Embryonic facial prominence (tissue), 1 donor: ENCODE measurements at regions not wholly inside any gene's neighbourhood (a gene's known extent, or its start where the extent isn't known, plus 50 kb on each side); places are given as distances from the start of the nearest gene placed in this dataset.
"Not testable (repeated sequence)": the region's sequence is repeated elsewhere in the genome, so short reads cannot be mapped to it uniquely, and the experiment has no call there.

Source experiments
- DNase-seq: peaks from one replicate; pipeline ENCODE4 v3.0.0-alpha.2; 2016; ENCODE audit errors: extremely low spot score

DNA sequence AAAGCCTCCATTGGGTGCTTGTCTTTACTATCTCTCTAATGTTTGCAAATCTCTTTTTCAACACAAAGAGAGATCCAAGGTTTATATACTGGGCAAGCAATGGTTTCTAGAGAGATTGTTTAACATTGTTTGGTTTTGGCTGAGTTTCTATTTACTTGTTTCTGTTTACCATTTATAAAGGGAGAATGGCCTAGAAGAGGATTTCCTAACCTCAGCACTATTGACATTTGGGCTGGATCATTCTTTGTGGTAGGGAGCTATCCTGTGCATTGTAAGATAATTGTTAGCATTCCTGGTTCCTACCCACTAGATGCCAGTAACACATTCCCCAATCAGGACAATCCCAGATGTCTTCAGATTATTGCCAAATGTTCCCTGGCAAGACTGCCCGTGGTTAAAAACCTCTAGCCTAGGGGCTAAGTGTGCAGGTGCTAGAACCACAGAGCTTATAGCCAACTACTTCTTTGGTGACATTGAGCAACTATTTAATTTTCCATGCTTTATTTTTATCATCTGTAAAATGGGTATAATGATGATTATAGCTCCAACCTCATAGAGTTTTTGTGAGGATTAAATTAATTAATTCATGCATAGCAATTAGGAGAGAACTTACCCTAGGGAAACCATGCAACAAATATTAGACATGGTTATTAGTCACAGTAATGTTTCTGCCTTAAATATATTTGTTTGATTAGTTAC is 413.9 kb upstream of the MAF start:
- DNase-seq, result no peak

DNA sequence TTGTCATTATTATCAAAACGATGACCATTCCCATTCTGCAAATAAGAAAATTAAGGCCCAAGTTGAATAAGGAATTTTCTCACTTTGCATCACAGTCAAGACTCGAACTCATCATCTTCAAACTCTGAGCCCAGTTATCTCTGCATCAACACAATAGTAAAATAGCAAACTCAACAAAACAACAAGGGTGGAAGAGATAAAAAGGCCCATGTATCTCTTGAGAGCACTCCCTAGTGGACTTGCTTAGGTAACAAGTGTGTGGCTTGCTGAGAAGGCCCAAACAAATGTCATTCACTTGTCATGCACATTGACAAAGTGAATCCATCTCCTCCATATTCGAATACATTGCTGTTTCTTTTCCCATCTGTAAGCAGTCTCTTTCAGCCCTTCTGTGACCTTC is 412.0 kb upstream of the MAF start:
- DNase-seq, result no peak

DNA sequence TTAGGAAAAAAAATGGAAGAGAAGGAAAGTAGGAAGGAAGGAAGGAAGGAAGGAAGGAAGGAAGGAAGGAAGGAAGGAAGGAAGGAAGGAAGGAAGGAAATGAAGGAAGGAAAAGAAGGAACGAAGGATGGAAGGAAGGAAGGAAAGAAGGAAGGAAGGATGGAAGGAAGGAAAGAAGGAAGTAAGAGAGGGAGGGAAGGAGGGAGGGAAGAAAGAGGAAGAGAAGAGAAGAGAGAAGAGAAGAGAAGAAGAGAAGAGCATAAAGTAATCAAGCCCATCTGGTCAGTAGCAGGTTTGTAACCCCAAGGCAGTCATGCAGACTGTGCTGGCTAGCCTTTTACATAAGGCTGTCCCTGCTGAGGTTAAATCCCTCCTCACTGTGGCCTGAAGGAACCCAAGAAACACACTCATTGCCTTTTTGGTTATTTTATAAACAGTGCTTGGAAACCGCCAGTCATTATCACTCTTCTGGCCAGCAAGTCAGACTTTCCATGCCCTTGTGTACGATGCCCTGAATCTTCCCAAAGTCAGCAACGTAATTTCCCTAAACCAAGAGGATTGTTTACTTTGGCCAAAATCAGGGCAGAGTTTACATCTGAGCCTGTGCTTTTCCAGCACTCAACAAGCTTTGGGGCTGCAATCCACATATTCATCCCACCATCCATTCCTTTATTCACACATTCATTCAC is 409.6 kb upstream of the MAF start:
- DNase-seq, result no peak

DNA sequence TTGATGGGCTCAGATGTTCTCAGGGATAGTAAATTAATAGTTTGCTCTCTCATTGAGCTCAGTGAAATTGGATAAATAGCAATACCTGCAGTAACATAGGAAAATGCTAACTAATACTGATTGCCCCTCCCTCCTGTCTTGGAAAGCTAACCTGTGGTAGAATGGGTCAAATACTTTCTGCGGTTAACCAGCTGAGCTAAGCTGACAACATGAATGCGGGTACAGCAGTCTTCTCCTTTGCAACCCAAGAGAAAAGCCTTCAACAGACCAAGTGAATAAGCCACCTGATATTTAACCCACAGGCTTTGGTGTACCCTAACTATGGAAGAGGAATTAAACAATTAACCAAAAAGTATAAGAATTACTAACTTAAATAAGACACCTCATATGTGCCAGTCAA is 408.3 kb upstream of the MAF start:
- DNase-seq, result no peak

DNA sequence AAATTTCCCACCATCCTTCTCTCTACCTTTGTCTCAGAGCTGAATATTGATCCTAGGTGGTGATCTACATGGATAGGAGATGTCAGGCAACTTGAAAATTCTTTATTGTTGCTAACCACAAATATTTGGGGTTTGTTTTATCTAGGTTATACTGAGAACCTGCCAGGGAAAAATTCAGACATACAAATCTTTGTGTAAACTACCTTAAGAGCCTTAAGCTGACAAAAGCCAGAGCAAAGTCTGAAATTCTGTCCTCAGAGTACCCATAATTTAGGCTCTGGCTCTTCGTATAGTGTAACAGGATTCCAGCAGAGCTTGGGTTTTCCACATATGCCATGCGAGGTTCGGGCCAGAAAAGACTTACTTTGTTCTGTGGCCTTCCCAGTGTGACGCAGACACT is 406.7 kb upstream of the MAF start:
- no peak for DNase-seq

DNA sequence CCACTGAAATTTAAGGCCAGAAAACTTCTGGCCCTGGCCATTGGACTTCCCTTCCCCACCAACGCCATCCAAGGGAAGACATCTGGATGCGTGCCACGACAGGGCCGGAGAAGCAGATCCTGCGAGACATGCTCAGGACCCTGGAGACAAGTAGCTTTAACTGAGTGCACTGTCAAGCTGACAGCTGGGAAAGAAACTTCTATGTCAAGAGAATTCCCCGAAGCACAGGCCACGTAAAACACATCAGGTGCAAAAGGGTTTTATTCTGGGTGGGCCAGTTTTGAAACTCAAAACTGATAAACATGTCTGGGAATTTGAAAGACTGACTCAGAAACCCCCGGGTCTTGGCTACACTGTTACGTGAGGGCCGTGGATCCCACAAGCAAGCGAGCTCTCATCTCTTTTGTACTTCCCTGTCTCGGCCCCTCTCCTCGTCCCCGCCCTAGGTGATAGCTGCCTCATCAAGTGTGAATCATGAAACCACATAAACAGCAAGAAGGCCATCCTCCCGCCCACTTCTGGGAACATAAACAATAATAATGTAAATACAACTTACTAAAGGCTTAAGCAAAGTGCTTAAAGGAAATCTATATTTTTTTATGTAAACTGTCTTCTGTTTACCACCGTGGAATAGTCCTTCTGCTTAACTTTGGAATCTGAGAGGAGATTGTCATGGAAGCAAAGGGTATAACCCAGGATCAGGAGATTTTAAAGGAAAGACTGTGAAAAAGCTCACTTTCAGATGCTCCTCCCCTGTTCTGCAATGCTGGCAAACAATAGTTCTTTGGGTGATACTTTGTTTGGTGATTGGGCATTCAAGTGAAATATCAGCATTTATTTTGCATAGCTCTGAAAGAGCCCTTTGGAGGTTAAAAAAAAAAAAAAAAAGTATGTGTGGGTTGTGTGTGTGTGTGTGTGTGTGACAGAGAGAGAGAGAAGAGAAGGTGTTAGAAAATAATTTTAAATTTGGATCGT is 406.0 kb upstream of the MAF start:
- DNase-seq, result peak; percentile 45

DNA sequence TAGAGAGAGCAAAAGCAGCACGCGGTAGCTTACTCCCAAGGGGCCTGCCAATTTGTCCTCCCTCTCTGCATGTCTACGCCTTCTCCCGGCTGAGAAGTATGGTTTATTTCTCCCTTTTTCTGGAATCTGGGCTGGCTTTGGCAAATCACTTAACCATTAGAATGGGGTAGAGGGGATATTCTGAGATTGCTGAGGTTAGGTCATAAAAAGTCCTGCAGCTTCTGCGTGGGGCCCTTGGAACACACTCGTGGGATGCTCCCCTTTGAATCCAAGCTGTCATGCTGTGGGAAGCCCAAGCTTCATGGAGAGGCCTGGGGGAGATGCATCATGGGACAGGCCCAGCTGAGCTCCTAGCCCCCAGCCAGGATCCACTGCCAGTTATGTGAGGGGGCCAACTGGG is 403.6 kb upstream of the MAF start:
- no peak for DNase-seq

DNA sequence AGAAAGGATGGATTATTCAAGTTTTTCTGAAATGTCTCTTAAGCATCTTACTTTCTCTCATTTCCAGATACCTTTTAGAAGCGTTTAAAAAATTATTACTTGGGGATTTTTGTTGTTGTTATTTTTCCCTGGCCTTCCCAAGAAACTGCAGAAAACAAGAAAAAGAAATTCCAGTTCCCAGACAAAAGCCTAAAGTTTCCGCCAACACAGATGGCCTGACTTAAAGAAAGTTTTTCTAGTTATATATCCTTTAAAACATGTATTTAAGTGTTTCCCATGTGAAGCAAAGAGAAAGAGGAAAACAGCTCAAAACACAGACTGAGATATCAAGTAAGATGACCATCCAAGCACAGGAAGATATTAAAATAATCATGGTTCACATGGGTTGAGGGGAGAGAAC is 401.7 kb upstream of the MAF start:
- no peak for DNase-seq

DNA sequence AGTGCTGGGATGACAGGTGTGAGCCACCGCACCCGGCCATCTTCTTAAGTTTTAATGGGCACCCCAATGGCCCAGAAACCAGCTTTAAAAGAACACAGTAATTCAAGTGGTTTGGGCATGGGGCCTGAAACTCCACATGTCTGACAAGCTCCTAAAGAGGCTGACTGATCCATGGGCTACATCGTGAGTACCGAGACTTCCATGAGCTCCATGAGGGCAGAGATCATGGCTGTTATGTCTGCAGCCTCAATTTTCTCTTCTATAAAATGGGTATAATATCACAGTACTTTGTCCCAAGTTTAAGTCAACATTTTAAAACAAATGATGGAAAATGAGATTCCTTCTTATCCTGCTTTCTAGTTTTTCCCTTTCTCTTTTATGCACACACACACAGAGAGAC is 397.6 kb upstream of the MAF start:
- no peak for DNase-seq

DNA sequence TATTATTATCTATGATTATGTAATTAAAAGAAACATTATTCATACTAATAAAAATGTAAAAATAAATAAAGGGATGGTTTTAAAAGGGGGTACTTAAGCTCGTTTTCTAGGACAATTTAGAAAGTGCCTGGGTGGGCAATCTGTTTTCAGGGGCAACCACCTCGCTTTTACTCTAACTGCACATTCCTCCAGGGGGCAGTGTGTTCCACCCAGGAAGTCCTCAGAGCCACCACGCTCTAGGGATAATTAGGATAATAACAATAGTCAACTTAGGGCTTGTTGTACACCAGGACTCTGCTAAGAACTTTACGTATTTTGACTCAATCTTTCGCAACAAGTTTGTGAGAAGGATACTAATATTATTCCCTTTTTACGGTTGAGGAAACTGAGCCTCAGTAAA is 396.7 kb upstream of the MAF start:
- no peak for DNase-seq

DNA sequence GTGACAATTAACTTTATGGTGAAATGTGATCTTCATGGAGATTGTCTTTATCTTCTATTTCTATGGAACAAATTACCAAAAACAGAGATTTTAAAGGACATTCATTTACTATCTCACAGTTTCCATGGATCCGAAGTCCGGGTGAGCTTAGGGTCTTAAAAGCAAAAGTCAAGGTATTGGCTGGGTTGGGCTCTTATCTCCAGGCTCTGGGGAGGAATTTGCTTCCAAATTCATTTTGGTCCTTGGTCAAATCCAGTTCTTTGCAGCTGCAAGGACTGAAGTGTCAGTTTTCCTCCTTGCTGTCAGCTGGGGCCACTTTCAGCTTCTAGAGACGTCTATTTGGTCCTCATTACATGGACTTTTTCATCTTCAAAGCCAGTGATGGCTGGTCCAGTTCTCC is 395.8 kb upstream of the MAF start:
- DNase-seq, result no peak

DNA sequence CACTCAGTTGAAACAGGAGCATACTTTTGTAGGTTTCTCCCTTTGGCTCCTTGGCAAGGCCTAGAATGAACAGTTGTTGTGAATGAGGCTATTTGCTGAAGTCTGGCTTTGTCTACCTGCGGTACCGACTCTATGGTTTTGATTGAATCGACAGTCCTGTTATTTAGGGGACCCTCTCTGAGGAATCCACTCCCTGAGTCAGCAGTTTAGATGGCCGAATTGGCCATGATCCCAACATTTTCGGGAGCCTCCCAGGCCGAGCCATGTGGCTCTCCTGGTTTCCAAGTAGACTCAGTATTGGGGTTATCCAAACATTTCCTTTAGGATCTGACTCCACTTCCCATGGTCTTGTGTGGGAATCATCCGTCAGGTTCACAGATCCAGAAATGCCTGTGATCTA is 394.8 kb upstream of the MAF start:
- no peak for DNase-seq

DNA sequence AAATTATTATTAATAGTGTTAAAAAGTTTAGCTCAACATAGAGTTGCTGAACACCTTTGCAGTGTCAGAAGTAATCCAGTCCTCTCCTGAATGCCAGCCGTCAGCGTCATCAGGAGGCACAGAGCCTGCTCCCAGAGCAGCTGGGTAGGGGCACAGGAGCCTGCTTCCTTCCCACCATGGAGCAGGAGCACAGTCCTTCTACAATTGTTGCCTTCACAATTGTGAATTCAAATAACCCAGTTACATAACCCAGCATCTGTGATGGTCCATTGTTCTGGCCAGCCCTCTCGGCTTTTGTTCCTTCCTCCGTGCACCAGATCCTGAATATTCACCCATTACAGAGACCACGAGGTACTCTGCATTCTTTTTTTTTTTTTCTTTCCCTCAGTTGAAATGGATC is 393.9 kb upstream of the MAF start:
- no peak for DNase-seq

DNA sequence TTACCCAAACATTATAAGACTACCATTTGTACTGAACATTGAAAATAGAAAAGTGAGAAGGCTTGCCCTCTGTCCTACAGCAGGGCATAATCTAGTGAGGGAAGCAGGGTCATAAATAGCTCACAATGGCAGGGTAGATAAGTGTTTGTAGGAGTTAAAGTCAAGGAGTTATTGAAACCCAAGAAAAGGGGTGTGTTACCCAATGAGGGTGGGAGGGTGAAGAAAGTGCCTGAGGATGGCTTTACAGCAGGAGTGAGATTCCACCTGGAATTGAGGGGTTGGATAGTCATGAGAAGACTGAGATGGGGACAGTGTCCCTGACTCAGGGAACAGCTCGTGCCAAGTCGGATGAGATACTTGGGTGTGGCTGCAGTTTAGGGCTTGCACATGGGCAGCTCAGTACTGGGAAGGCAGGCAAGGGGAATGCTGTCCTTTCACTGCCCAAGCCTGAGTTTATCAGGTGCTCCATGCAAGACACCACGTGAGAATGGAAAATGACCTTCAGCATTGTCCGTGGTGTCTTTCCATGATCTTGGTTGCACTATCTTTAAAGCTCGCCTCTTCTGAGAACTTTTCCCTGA is 393.2 kb upstream of the MAF start:
- DNase-seq, result no peak

DNA sequence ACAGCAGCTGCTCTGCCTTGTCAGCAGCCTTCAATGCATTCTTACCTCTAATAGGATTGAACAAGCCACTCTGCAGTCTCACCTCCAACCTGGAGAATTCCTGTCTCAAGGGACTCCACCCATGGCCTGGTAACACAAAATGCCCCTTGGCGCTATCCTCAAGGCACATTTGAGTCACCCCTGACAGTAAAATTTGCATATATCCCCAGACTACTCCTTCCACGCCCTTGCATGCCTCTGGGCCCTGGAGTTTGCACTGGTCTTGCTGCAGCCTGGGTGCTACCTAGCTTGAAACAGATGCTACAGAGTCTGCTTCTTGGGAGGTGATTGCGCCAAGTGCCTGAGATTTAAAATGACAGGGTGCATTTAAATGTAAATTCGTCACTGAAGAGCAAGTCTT is 391.4 kb upstream of the MAF start:
- no peak for DNase-seq

DNA sequence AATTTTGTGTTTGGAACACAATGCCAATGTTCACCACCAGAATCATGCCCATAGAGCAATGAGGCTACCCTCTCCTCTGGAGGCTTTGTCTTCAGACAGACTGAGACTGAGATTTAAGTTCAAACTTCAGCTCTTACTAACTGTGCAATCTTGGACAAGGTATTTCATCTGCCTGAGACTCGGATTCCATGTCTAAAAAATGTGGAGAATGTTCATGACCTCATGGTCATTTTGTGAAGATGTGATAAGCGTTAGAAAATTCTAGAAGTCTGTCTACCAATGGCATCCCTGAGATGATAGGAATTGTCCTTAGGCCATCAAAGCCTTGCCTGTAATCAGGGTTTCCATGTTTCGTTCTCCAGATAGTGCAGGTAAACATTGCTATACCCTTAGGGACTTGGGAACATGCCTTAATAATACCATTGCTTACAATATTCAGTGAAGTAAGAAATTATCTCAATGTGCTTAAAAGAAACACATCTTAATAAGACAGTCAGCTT is 388.2 kb upstream of the MAF start:
- DNase-seq, result no peak

DNA sequence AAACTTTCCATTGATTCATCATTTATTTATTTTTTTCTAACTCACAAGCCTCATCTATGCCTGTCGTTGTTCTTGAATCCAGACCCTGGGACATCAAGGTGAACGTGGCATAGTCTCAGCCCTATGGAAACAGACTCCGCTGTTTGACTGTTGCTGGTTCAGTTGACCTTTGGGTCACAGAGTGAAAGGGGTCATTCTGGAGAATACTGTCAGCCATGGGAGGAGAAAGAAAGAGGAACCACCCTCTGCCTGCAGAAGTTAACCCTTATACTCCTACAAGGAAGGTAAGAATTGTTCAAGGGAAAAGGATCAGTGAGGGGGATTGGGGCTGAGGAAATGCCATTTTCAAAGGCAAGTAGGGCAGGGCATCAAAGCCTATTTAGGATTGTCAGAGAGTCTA is 387.6 kb upstream of the MAF start:
- no peak for DNase-seq

DNA sequence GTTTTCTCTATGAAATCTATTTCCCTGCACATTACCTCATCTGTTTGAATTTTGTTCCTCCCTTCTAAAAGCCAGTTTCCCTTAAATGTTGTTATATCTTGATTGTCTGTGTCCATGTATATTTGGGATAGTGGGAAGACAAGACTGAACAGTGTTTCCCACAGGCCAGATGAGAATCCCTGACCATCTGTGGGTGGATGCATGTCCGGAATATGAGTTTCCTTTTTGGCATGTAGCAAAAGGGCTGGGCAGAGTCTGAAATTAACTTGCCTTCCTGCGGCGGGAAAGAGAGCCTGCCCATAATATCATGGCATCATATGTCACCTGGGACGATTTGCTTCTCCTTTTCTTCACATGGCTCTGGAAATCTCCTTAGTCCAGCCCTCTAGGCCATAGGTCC is 385.8 kb upstream of the MAF start:
- DNase-seq, result no peak

DNA sequence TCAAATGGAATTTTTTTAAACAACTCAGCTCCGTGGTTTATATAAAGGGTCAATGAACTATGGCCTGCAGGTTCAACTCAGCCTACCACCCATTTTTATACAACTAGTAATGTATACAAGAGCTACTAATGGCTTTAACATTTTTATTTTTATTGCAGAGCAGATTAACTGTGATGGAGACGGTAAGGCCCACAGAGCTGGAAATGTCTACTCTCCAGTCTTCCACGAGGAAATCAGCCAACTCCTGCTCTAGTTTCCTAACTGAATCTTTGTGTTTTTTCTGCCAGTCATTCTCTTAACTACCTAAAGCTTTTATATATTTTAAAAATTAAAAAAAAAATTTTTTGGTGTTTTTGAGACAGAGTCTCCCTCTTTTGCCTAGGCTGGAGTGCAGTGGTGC is 385.1 kb upstream of the MAF start:
- DNase-seq, result no peak

DNA sequence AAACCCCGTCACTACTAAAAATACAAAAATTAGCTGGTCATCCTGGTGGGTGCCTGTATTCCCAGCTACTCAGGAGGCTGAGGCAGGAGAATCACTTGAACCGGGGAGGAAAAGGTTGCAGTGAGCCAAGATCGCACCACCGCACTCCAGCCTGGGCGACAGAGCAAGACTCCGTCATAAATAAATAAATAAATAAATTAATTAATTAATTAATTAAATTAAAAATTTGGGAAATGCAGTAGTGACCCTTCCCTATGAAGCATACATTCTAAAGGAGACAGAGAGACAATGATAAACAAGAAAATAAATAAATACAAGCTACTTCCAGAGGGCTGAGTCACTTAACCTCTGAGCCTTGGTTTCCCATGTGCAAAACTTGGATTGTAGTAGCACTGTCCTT is 383.6 kb upstream of the MAF start:
- not testable (repeated sequence) for DNase-seq

DNA sequence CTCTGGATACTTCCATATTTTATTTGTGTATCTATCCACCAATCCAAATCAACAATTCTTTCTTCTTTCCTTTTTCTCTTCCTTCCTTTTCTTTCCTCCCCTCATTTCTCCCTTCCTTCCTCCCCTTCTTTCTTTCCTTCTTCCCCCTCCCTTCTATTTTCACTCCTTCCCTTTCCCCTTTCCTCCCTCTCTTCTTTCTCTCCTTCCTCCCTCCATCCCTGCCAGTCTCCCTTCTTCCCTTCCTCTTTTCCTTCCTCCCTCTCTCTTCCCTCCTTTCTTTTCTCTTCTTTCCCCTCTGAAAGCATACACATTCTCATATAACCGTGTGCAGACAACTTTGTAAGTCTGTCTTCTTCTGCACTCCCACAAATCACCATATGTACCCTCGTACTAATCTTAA is 382.3 kb upstream of the MAF start:
- DNase-seq, result no peak

DNA sequence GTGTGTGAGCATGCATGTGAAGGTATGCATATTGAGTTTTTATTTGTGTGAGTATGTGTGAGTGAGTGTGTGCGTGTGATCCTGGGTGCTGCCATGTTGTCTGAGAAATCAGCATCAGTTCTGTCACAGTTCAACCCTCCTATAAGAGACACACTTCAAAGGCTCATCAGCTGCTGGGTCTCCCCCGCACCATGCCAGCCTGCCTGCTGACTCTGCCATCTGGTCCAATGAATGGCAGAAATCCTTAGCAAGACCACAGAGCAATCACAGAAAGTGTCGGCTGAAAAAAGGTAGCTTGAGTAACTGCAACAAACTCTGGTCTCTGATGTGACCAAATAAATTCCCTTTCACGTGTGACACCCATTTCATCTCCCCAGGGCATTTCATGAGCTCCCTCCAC is 381.8 kb upstream of the MAF start:
- DNase-seq, result no peak
